AG04449 (cell line): ENCODE measurements at regions not wholly inside any gene's neighbourhood (a gene's known extent, or its start where the extent isn't known, plus 50 kb on each side); places are given as distances from the start of the nearest gene placed in this dataset.
A peak's percentile ranks its signal among the peaks of the same experiment; 100 is the strongest.

Source experiments
- CTCF ChIA-PET: fragments of 350-600 bp; formaldehyde crosslinking; extraction: SDS; loops from one replicate; lab custom pipeline; 2021; ENCODE audit warnings: antibody characterized with exemption; lab: Yijun Ruan, JAX
- POLR2A ChIA-PET: fragments of 400-600, 350-600 bp; formaldehyde crosslinking; extraction: SDS; loops from one replicate; lab custom pipeline; 2020; ENCODE audit warnings: antibody characterized with exemption, inconsistent platforms; lab: Yijun Ruan, JAX
- DNase-seq: peaks from one replicate; pipeline ENCODE4 v3.0.0-alpha.2; 2010; ENCODE audit warnings: low read depth, low spot score
- H3K4me3 ChIP-seq: 2 replicates; pipeline ENCODE4 v1.5.1; 2011; ENCODE audit warnings: low read depth, mild to moderate bottlenecking, control low read depth, low read length
- CTCF ChIP-seq: IDR thresholded peaks from one replicate; pipeline ENCODE4 v1.5.1; 2011; ENCODE audit warnings: mild to moderate bottlenecking, moderate library complexity, low read length, control low read depth, inconsistent platforms; ENCODE audit not compliant: insufficient read depth; ENCODE audit errors: missing control alignments

- POLR2A ChIA-PET: no interaction called here
- CTCF ChIA-PET: no interaction called here
- no peak for DNase-seq
- no peak overlapping the region for H3K4me3 ChIP-seq
- no peak for TF ChIP-seq CTCF
These were observed 597.8 kb upstream of the ALCAM start for GRCh38 chr3:104768886-104769285.

GRCh38 chr3:104779324-104779723 is 587.4 kb upstream of the ALCAM start:
- POLR2A ChIA-PET: no interaction called here
- CTCF ChIA-PET: interaction anchor here (0.6 to 1.5 kb wide), 2 partner anchors 15 to 29 kb away, joined by 3 to 4 read pairs; no protein-coding TSS in a partner anchor
- no peak for DNase-seq
- TF ChIP-seq CTCF: no peak
- no peak overlapping the region for H3K4me3 ChIP-seq

GRCh38 chr3:104781112-104781511 is 585.6 kb upstream of the ALCAM start:
- POLR2A ChIA-PET: no interaction called here
- no peak for DNase-seq
- H3K4me3 ChIP-seq: no peak overlapping the region
- TF ChIP-seq CTCF: no peak
- CTCF ChIA-PET: no interaction called here

GRCh38 chr3:104785947-104786346 is 580.8 kb upstream of the ALCAM start:
- POLR2A ChIA-PET: no interaction called here
- no peak overlapping the region for H3K4me3 ChIP-seq
- CTCF ChIA-PET: no interaction called here
- no peak for TF ChIP-seq CTCF
- DNase-seq: peak; percentile 5

- DNase-seq: no peak
- TF ChIP-seq CTCF: no peak
- POLR2A ChIA-PET: no interaction called here
- H3K4me3 ChIP-seq: no peak overlapping the region
- CTCF ChIA-PET: no interaction called here
These were observed 579.4 kb upstream of the ALCAM start for GRCh38 chr3:104787306-104787705.

GRCh38 chr3:104788807-104789206 is 577.9 kb upstream of the ALCAM start:
- no peak overlapping the region for H3K4me3 ChIP-seq
- no peak for DNase-seq
- ChIA-PET POLR2A (no interaction called here), CTCF (no interaction called here)
- TF ChIP-seq CTCF: no peak
